ENCODE measurements at regions not wholly inside any gene's neighbourhood (a gene's known extent, or its start where the extent isn't known, plus 50 kb on each side); places are given as distances from the start of the nearest gene placed in this dataset.

GRCh38 chr3:180294282-180295027, 257.7 kb upstream of the PEX5L start:
- Histone ChIP-seq H3K9ac (ENCODE audit: low read length) (no peak overlapping the region), H3K9me2 (ENCODE audit: insufficient read depth, low read length) (no peaks in the 10 kb centered on the region), H3K4me2 (ENCODE audit: low read length) (no peak overlapping the region), H3K79me2 (replicated peaks; ENCODE audit: insufficient read depth, low read length) (no peaks in the 10 kb centered on the region), H4K20me1 (ENCODE audit: insufficient read depth) (no peaks in the 10 kb centered on the region), H3F3A (ENCODE audit: insufficient read depth, low read length, poor library complexity, severe bottlenecking) (no peaks in the 10 kb centered on the region), H3K36me3 (ENCODE audit: insufficient read depth, low read length) (no peaks in the 10 kb centered on the region), H3K9me3 (ENCODE audit: low read length) (no peaks in the 10 kb centered on the region), H3K4me3 (ENCODE audit: low read length) (no peak overlapping the region), H3K27ac (ENCODE audit: low read length) (no peak overlapping the region), H2AFZ (ENCODE audit: low read depth, low read length) (no peak overlapping the region), H3K27me3 (ENCODE audit: insufficient read depth, low read depth, low read length) (no peaks in the 10 kb centered on the region)
- TF ChIP-seq EZH2 (IDR thresholded peaks at IDR 0.05; ENCODE audit: borderline replicate concordance, insufficient read depth, low read length, poor library complexity, severe bottlenecking), result no peak
- TF ChIP-seq MXI1 (conservative IDR thresholded peaks at IDR 0.05; ENCODE audit: poor library complexity, severe bottlenecking), result no peak
- no peak for TF ChIP-seq RAD21 (conservative IDR thresholded peaks at IDR 0.05)
- TF ChIP-seq EP300 (conservative IDR thresholded peaks at IDR 0.05; ENCODE audit: poor library complexity, severe bottlenecking), result no peak
- no peak for TF ChIP-seq POLR2AphosphoS5 (IDR thresholded peaks at IDR 0.05)
- TF ChIP-seq CTCF (IDR thresholded peaks at IDR 0.05; ENCODE audit: poor library complexity, severe bottlenecking), result no peak
- TF ChIP-seq REST (IDR thresholded peaks at IDR 0.05; ENCODE audit: borderline replicate concordance), result no peak
- no peak for TF ChIP-seq TAF1 (IDR thresholded peaks at IDR 0.05; ENCODE audit: low read depth)
- TF ChIP-seq SMC3 (conservative IDR thresholded peaks at IDR 0.05; ENCODE audit: poor library complexity), result no peak

GRCh38 chr3:180295811-180296210, 259.1 kb upstream of the PEX5L start:
- Histone ChIP-seq H3K9ac (ENCODE audit: low read length) (no peak overlapping the region), H3K27ac (ENCODE audit: low read length) (no peak overlapping the region), H3K9me3 (ENCODE audit: low read length) (no peaks in the 10 kb centered on the region), H3K9me2 (ENCODE audit: insufficient read depth, low read length) (no peaks in the 10 kb centered on the region), H2AFZ (ENCODE audit: low read depth, low read length) (no peak overlapping the region), H4K20me1 (ENCODE audit: insufficient read depth) (no peaks in the 10 kb centered on the region), H3K4me2 (ENCODE audit: low read length) (no peak overlapping the region), H3K36me3 (ENCODE audit: insufficient read depth, low read length) (no peaks in the 10 kb centered on the region), H3K27me3 (ENCODE audit: insufficient read depth, low read depth, low read length) (no peaks in the 10 kb centered on the region), H3K79me2 (replicated peaks; ENCODE audit: insufficient read depth, low read length) (no peaks in the 10 kb centered on the region), H3F3A (ENCODE audit: insufficient read depth, low read length, poor library complexity, severe bottlenecking) (no peaks in the 10 kb centered on the region), H3K4me3 (ENCODE audit: low read length) (no peak overlapping the region)
- TF ChIP-seq RAD21 (conservative IDR thresholded peaks at IDR 0.05) (no peak), EP300 (conservative IDR thresholded peaks at IDR 0.05; ENCODE audit: poor library complexity, severe bottlenecking) (no peak), MXI1 (conservative IDR thresholded peaks at IDR 0.05; ENCODE audit: poor library complexity, severe bottlenecking) (no peak), POLR2AphosphoS5 (IDR thresholded peaks at IDR 0.05) (no peak), TAF1 (IDR thresholded peaks at IDR 0.05; ENCODE audit: low read depth) (no peak), REST (IDR thresholded peaks at IDR 0.05; ENCODE audit: borderline replicate concordance) (no peak), CTCF (IDR thresholded peaks at IDR 0.05; ENCODE audit: poor library complexity, severe bottlenecking) (no peak), EZH2 (IDR thresholded peaks at IDR 0.05; ENCODE audit: borderline replicate concordance, insufficient read depth, low read length, poor library complexity, severe bottlenecking) (no peak), SMC3 (conservative IDR thresholded peaks at IDR 0.05; ENCODE audit: poor library complexity) (no peak)
